HG02981 (cell line): ENCODE measurements at regions not wholly inside any gene's neighbourhood (a gene's known extent, or its start where the extent isn't known, plus 50 kb on each side); places are given as distances from the start of the nearest gene placed in this dataset.

Experiments used
- ATAC-seq: cut with Tn5 transposase; IDR thresholded peaks from one replicate; pipeline ENCODE4 v1.9.1; 2021; ENCODE audit warnings: mild to moderate bottlenecking, moderate library complexity; ENCODE audit not compliant: unreplicated experiment

- no peak for ATAC-seq
Measured at GRCh38 chr4:36786519-36786918, 458.0 kb upstream of the NWD2 start.

DNA sequence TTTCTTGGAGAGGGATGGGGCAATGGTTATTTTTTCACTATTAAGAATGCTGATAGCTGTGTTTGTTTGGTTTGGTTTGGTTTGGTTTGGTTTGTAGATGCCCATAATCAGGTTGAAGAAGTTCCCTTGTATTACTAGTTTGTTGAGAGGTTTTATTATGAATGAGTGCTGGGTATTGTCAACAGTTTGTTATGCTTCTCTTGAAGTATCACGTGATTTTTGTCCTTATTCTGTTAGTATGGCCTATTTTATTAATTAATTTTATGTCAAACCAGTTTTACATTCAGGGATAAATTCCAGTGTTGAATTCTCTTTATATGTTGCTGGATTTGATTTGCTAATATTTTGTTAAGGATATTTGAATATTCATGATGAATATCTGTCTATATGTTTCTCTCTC is 449.8 kb upstream of the NWD2 start:
- no peak for ATAC-seq

DNA sequence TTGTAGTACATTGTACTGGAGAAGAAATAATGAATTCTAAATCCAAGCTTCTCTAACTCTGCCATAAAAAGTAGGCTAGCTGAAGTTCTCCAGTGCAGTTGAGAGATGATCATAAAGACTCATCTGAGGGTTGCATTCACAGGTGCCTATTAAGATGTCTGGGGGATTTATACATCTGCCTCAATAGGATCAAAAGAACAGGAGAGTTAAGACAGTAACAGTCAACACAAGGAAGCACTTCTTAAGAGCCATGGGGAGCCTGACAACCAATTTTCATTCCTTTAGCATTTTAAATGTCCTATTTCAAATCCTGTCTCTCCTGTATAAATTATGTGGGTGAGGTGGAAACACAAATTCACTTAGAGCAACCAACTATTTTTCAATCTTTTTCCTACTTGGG is 432.4 kb upstream of the NWD2 start:
- ATAC-seq, result no peak

GRCh38 chr4:36815536-36815935 is 429.0 kb upstream of the NWD2 start:
- ATAC-seq, result no peak

DNA sequence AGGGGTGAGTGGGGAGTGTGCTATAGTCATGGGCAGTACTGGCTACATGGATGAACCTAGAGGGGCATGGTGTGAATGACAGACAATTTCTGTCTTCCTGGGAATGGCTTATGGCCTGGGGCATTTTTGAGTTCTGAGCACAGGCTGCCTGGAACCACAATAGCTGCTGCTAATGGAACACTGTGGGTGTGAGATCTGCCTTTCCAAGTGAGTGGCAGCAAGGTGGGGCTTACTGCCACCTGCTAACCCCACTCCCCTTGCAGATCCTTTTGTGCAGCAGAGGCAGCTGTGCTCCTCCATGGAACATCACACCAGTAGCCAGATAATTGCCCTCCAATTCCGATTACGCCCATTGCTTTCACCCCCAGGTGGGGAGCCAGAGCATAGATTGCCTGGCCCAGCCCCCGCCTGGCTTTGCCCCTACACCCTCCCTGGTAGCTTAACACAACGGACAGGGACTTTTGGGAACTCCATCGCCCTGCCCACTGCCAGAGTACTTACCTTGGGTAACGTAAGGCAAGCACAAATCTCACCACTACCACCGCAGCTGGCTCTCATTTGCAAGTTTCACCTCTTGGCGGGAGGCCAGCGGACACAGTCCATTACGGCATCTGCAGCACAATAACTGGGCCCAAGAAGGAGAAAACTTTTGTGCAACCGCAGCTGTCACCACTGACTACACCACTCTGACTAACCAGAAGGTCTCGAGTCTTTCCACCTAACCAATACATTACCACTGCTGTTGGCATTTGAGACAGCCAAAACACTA is 421.2 kb upstream of the NWD2 start:
- ATAC-seq, result no peak

DNA sequence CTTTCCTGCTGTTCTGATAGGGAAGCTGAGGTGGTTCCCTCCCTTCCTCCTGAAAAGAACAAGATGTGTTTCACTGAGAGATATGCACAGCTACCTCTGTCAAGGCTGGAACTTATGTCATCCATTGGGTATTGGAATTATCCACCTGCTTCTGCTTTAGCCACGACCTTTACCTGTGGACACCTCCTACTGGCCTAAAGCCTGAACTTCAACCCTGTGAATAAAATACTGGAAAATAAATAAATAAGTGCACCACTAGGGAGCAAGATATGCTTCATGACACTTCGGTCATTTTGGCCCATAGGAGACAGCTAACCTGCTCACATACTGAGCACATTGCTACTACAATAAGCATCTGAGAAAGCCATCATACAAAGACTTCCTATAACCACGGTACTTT is 419.9 kb upstream of the NWD2 start:
- no peak for ATAC-seq

- ATAC-seq, result no peak
Measured at GRCh38 chr4:36835246-36835645, 409.3 kb upstream of the NWD2 start.

GRCh38 chr4:36841583-36842326 is 402.8 kb upstream of the NWD2 start:
- no peak for ATAC-seq

GRCh38 chr4:36844448-36844847 is 400.1 kb upstream of the NWD2 start:
- ATAC-seq, result no peak

- no peak for ATAC-seq
Measured at GRCh38 chr4:36852856-36853255, 391.7 kb upstream of the NWD2 start.

GRCh38 chr4:36854554-36854953 is 390.0 kb upstream of the NWD2 start:
- ATAC-seq, result no peak

GRCh38 chr4:36863601-36864000 is 380.9 kb upstream of the NWD2 start:
- no peak for ATAC-seq

DNA sequence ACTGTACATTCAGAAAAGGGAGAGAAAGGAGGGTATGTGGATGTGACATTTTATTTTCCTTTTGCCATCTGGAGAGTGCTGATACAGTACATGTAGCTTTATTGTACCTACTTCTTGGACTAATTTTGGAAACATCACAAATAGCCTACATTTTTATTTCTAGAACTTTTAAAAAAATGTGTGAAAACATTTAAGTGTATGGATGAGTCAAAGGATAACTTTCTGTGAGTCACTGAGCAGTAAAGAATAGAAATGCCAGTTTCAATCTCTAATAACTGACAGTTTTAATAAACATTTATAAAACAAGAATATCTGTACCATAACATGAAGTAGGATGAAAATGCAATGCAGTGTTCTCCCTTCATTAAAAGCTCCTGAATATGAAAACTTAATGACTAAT is 374.4 kb upstream of the NWD2 start:
- ATAC-seq, result no peak

DNA sequence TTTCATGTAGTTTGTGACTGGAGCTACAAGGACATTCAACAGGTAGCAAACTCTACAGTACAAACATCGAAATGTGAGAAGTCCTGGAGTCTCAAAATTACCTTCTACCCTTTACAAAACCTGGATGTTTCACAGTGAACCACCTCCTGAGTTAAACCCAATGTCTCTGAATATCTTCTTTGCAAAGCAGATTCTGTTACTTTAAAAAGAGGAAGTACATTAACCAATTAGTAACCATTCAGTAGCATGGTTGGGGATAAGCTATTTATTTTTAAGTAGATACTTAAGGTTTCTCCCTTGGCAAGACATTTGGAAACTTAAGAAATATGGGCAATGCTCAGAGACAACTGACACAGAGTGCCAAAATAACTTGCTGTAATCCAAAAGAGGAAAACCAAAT is 371.9 kb upstream of the NWD2 start:
- ATAC-seq, result no peak

- ATAC-seq, result no peak
Measured at GRCh38 chr4:36884151-36884550, 360.4 kb upstream of the NWD2 start.

DNA sequence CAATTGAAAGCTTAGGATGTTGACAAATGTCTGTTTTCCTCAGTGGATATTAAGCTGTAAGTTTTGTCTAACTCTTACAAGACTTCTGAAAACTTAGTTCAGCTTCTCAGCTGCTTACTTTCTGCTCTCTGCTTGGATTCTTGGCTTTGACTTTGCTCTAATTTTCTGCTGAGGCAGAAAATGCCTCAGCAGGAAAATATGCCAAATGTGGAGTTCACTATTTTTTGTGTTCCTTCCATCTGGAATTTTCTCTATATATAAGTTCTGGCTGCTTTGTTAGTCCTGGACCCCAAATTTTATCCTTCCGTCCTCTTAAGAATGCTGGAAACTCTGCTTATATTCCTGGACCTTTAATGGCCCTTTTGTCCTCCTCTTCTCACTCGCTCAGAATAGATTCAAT is 352.6 kb upstream of the NWD2 start:
- ATAC-seq, result no peak

DNA sequence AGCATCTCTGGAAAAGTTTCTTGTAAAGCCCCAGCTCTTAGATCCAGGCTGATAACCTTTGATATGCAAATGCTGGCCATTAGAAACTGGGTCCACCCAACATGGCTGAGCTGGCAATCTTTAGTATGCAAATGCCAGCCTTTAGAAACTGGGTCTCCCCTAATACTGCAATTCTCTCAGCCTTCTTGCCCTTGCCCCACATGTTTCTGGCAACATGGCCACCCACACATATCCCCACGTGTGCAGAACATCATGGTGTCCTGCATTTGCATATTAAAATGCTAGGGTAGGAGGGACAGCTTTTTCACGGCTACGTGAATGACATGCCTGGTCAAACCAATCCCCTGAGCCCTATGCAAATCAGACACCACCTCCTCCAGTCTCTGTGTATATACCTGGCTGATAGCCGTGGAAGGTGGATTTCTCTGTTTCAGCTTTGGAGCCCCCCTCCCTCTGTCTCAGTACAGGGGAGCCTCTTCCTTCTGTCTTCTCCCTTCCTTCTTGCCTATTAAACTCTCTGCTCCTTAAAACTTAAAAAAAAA is 344.0 kb upstream of the NWD2 start:
- ATAC-seq, result no peak

DNA sequence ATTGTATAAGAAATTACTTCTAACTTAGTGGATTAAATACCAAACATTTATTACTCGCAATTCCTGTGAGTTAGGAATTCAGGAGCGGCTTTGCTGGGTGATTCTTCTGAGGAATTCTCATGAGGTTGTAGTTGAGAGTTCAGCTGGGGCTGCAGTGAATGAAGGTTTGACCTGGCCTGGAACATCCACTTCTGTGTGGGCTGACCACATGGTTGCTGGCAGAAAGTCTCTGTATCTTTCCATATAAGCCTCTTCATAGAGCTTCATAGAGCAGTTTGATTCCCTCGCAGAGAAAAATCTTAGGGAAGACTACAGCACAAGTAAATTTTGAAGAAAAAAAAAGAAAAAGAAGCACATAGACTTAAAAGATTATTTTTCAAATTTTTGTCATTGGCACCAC is 339.7 kb upstream of the NWD2 start:
- ATAC-seq, result no peak

- no peak for ATAC-seq
Measured at GRCh38 chr4:36914106-36914505, 330.4 kb upstream of the NWD2 start.

- ATAC-seq, result no peak
Measured at GRCh38 chr4:36915717-36916116, 328.8 kb upstream of the NWD2 start.

GRCh38 chr4:36917413-36917812 is 327.1 kb upstream of the NWD2 start:
- ATAC-seq, result no peak

GRCh38 chr4:36919721-36920120 is 324.8 kb upstream of the NWD2 start:
- no peak for ATAC-seq
